HFF-Myc (cell line): ENCODE measurements at regions not wholly inside any gene's neighbourhood (a gene's known extent, or its start where the extent isn't known, plus 50 kb on each side); places are given as distances from the start of the nearest gene placed in this dataset.
A peak's percentile ranks its signal among the peaks of the same experiment; 100 is the strongest.

Experiments used
- DNase-seq: peaks from one replicate; pipeline ENCODE4 v3.0.0-alpha.2; 2011; ENCODE audit warnings: low read depth; ENCODE audit errors: extremely low read depth
- H3K4me3 ChIP-seq: replicated peaks from 2 replicates; pipeline ENCODE4 v1.5.1; 2011; ENCODE audit warnings: low read depth, mild to moderate bottlenecking, control low read depth, low read length
- CTCF ChIP-seq: IDR thresholded peaks from 2 replicates; pipeline ENCODE4 v1.5.1; 2012; ENCODE audit warnings: mild to moderate bottlenecking, low read depth, low read length, control low read depth; ENCODE audit errors: missing control alignments

GRCh38 chr2:168346725-168347477 is 99.5 kb upstream of the STK39 start:
- H3K4me3 ChIP-seq: peak overlapping the region; percentile 42

GRCh38 chr2:168348076-168348475 is 100.7 kb upstream of the STK39 start:
- TF ChIP-seq CTCF: peak; percentile 59
- peak; percentile 19 for DNase-seq
- H3K4me3 ChIP-seq: no peak overlapping the region

More at GRCh38 chr2:168346725-168347477, 99.5 kb upstream of the STK39 start:
- peak; percentile 63 for TF ChIP-seq CTCF
- peak; percentile 25 for DNase-seq

GRCh38 chr2:168350380-168350779 is 103.0 kb upstream of the STK39 start:
- no peak for TF ChIP-seq CTCF
- DNase-seq: no peak
- H3K4me3 ChIP-seq: no peak overlapping the region

DNA sequence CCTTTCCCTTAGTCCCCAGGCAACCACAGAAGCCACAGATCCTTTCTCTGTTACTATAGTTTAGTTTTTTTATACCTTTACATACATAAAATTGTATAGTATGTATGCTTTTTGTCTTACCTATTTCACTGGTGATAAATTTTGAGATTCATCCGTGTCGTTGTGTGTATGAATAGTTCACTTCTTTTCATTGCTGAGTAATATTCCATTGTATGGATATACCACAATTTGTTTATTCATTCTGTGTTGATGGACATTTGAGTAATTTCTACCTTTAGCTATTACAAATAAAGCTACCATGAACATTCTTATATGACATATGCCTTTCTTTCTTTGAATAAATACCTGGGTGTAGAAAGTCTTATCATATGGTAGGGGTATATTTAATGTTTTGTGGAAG is 102.8 kb upstream of the CERS6 start:
- TF ChIP-seq CTCF: no peak
- H3K4me3 ChIP-seq: no peak overlapping the region
- DNase-seq: no peak

- no peak overlapping the region for H3K4me3 ChIP-seq
- TF ChIP-seq CTCF: no peak
- no peak for DNase-seq
Measured at GRCh38 chr2:168354499-168354898, 101.6 kb upstream of the CERS6 start.

DNA sequence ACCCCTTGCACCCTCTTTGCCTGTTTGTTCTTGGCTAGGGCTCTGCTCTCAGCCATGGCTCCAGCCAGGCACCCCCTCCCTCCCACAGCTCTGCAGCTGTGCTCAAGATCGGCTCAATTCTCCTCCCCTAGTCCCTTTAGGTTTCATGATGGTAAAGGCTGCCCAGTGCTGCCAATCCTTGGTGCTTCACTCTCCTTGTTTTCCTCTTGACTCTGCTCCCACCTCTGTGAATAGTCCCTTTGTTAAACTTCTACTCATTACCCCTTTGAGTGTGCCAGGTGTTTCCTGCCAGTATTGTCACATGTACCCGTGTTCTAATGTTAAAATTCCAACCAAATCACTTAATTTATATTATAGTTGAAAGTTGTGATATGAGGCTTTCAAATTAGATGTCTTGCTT is 101.0 kb upstream of the CERS6 start:
- DNase-seq: no peak
- no peak for TF ChIP-seq CTCF
- no peak overlapping the region for H3K4me3 ChIP-seq
